ENCODE measurements at regions not wholly inside any gene's neighbourhood (a gene's known extent, or its start where the extent isn't known, plus 50 kb on each side); places are given as distances from the start of the nearest gene placed in this dataset.

DNA sequence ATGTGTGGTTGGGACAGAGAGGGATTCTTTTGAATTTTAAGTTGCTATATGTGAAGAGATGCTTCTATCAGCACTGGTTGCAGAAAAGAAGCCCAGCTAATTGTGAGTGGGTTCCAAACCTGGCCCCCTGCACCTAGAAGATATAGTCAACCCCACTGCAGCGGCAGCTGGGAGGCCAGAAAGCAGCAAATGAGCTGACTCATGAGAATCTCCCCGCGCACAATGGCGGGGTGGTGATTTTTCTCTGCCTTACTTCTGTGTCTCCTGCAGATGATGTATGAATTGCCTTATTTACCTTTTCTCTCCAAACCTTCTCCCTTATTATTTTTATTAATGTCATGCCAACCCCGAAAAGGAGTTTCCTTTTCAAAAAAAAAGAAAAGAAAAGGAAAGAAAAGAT is 89.7 kb downstream of the MAF start:
- H3K4ac ChIP-seq (replicated peaks; ENCODE audit: insufficient read length, low read depth, low read length), result no peak overlapping the region
- H2BK12ac ChIP-seq (ENCODE audit: low read depth, low read length), result no peak overlapping the region
- H2BK15ac ChIP-seq (ENCODE audit: low read length), result no peak overlapping the region
- no peaks in the 10 kb centered on the region for H3K27me3 ChIP-seq (replicated peaks in 1 of 4; ENCODE audit: control insufficient read depth in 3 of 4, extremely low read depth in 1 of 4, insufficient read depth in 3 of 4, low read length in 3 of 4)
- DNase-seq (ENCODE audit: low read depth in 1 of 2, low spot score in 2 of 2) (no peak), FAIRE-seq (no peak)
- H4K8ac ChIP-seq (ENCODE audit: extremely low read depth, insufficient read depth, low read length), result no peak overlapping the region
- H3K79me1 ChIP-seq (ENCODE audit: low read depth, low read length), result no peaks in the 10 kb centered on the region
- no peak overlapping the region for H3K27ac ChIP-seq (ENCODE audit: low read depth, low read length)
- no peaks in the 10 kb centered on the region; a peak in 1 of 7 replicates for H3K4me1 ChIP-seq (replicated peaks in 1 of 4; ENCODE audit: control insufficient read depth in 3 of 4, insufficient read depth in 4 of 4, low read length in 3 of 4)
- ChIA-PET CTCF (ENCODE audit: partially characterized antibody) (no interaction called here), POLR2A (ENCODE audit: partially characterized antibody) (no interaction called here)
- no peak for TF ChIP-seq SRF (IDR thresholded peaks at IDR 0.05; ENCODE audit: low read depth, low read length)
- no peaks in the 10 kb centered on the region for H4K20me1 ChIP-seq (replicated peaks in 1 of 2; ENCODE audit: control insufficient read depth in 1 of 2, insufficient read depth in 2 of 2, low read length in 2 of 2)
- H3K9me3 ChIP-seq (ENCODE audit: insufficient read depth in 2 of 2, low read depth in 1 of 2, low read length in 1 of 2), result no peaks in the 10 kb centered on the region
- WGBS, 2 experiments (ENCODE audit: extremely low coverage in 1 of 2, insufficient coverage in 1 of 2, insufficient read length in 1 of 2, insufficient replicate concordance in 2 of 2, low coverage in 1 of 2, low lambda C conversion rate in 2 of 2, missing lambda C conversion rate in 1 of 2), result 89% methylated on average over 5 of the region's 5 CpGs; no CpG with 5 or more reads in 1 of the 2 experiments
- H3K23me2 ChIP-seq (ENCODE audit: low read depth, low read length), result no peaks in the 10 kb centered on the region
- no peak overlapping the region for H3K23ac ChIP-seq (ENCODE audit: insufficient read length)
- H2BK5ac ChIP-seq (ENCODE audit: low read depth, low read length), result no peak overlapping the region
- no peak overlapping the region for H2BK120ac ChIP-seq (replicated peaks; ENCODE audit: low read depth, low read length)
- H3K18ac ChIP-seq (ENCODE audit: extremely low read depth, low read length), result no peak overlapping the region
- H3K36me3 ChIP-seq (ENCODE audit: control insufficient read depth in 2 of 4, insufficient read depth in 4 of 4, low read length in 3 of 4), result no peaks in the 10 kb centered on the region
- no peaks in the 10 kb centered on the region for H3K79me2 ChIP-seq (ENCODE audit: control insufficient read depth in 1 of 2, insufficient read depth in 2 of 2, low read length in 2 of 2)
- H3K4me2 ChIP-seq (ENCODE audit: insufficient read depth in 1 of 2, low read depth in 2 of 2, low read length in 2 of 2), result no peak overlapping the region
- H4K5ac ChIP-seq (ENCODE audit: insufficient read length, low read depth, low read length), result no peak overlapping the region
- H3K4me3 ChIP-seq (ENCODE audit: extremely low read depth in 1 of 4, insufficient read depth in 2 of 4, low read depth in 3 of 4, low read length in 4 of 4), result no peak overlapping the region
- H2BK20ac ChIP-seq (ENCODE audit: low read length), result no peak overlapping the region
- no peak overlapping the region for H3K9ac ChIP-seq (replicated peaks in 1 of 4; ENCODE audit: extremely low read depth in 1 of 4, low read depth in 3 of 4, low read length in 3 of 4)
- no peak overlapping the region for H4K91ac ChIP-seq (replicated peaks; ENCODE audit: insufficient read length, low read length)
- no peak overlapping the region for H2AFZ ChIP-seq (ENCODE audit: low read length)
- no peak overlapping the region for H3K56ac ChIP-seq (replicated peaks; ENCODE audit: insufficient read length, low read depth, low read length)
- H3K14ac ChIP-seq (ENCODE audit: insufficient read length), result no peak overlapping the region
- H2AK5ac ChIP-seq (ENCODE audit: low read depth, low read length), result no peak overlapping the region

Measured in H1 (cell line).